Erythroblast (primary cell): ENCODE measurements at regions not wholly inside any gene's neighbourhood (a gene's known extent, or its start where the extent isn't known, plus 50 kb on each side); places are given as distances from the start of the nearest gene placed in this dataset.
"Not testable (repeated sequence)": the region's sequence is repeated elsewhere in the genome, so short reads cannot be mapped to it uniquely, and the experiment has no call there.

Experiments used
- DNase-seq, 2 experiments: peaks; one replicate each; lab custom pipeline; 2025; lab: John Stamatoyannopoulos, UW
- POLR2A ChIP-seq: IDR thresholded peaks from 2 replicates; pipeline ENCODE4 v1.6.1; 2011; ENCODE audit warnings: mild to moderate bottlenecking, low read length

- not testable (repeated sequence) for DNase-seq
These were observed 262.4 kb downstream of the ZNF37A start for GRCh38 chr10:38356527-38356926.

GRCh38 chr10:38362514-38362913 is 268.4 kb downstream of the ZNF37A start:
- not testable (repeated sequence) for DNase-seq

- DNase-seq, result not testable (repeated sequence)
These were observed 269.9 kb downstream of the ZNF37A start for GRCh38 chr10:38364073-38364472.

- peak; percentile 20 to 44 for DNase-seq
These were observed 271.8 kb downstream of the ZNF37A start for GRCh38 chr10:38365917-38366316.

DNA sequence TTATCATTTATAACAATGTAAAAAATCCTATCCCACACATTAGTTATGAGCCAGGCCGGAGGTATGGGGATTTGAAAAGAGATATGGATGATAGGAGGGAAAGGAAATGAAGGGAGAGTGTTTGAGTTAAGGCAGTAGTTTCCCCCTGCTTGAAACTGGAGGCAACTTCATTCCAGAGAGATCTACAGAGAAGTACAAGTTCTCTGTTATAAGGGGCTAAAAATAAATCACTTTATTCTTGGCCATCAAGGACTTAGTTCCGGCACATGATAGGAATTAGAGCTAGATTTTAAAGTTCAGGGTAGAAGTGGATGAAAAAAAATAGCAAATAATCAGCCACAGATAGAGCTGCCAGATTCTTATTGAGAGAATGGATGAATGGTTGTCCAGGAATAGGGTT is 289.7 kb downstream of the ZNF37A start:
- not testable (repeated sequence) for DNase-seq

DNA sequence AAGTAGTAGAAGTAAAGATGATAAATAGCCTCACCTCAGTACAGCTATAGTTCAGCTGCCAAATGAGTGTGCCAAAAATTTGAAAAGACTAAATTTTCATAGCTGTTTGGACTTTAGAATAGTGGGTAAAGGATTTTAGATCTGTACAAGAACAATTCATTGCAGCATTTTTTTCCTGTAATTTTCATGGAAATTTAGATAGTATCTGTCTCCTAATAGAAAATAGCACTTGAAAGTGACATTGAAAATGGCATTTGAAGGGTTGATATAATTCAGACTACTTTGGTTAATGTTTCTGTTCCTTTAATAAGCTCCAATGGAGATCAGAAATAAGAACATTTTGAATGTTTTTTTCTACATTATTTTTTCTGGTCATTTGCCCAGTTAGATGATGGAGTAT is 292.7 kb downstream of the ZNF37A start:
- not testable (repeated sequence) for DNase-seq

GRCh38 chr10:38390725-38391124 is 296.6 kb downstream of the ZNF37A start:
- peak; percentile 21 to 39 for DNase-seq

DNA sequence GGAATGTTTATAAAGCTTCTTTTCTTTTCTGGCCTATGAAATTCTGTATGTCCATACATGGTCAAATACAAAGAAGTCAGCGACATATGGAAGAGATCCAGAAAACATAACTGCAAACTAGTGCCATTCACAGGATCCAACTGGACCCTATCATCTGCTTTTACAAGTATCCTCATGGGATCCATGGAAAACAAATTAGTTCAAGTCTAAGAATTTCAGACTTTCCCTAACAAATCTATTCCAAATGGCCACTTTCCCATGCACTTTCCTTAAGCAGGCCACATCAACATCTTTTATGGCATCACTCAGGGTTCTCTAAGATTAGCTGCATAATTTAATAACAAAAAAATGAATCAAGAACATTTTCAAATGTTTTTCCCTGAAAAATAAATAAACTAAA is 301.3 kb downstream of the ZNF37A start:
- DNase-seq, result not testable (repeated sequence)

GRCh38 chr10:38396178-38396954 is 302.2 kb downstream of the ZNF37A start:
- DNase-seq, result not testable (repeated sequence)

GRCh38 chr10:38401565-38401964 is 307.4 kb downstream of the ZNF37A start:
- not testable (repeated sequence) for DNase-seq

DNA sequence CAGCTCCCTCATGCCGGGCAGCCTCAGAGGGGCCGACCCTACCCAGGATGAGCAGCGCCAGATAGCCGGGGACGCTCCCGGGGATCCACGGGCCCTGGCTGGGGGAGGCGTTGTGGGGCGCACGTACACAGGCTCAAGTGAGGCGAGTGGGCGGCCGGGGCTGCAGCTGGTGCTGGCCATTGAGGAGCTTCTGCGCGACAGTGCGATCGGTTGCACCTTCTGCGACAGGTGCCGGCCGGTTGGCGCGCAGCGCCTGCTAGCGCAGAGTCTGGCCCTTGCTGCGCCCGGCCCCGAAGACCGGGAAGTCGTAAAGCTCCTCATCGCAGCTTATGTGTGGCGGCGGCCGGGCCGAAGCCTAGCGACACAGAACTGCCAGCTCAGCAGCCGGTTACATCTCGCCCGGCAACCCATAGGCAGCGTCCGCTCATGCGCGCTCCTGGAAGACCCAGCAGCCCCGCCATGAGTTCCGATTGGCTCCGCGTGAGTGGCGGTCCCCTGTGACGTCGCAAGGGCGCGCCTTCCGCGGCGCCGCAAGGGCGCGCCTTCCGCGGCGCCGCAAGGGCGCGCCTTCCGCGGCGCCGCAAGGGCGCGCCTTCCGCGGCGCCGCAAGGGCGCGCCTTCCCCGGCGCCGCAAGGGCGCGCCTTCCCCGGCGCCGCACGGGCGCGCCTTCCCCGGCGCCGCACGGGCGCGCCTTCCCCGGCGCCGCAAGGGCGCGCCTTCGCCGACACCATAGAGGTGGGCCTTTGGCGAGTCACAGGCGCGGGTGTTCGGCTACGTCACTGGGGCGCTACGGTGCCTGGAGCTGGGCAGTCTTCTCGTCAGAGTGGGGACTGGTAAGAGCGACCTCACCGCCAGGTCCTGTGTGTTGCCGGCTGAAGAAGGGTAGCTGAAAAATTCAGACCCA is 308.6 kb downstream of the ZNF37A start:
- peak; percentile 94 to 95 for DNase-seq
- peak; percentile 67 for TF ChIP-seq POLR2A

GRCh38 chr10:38403347-38404117 is 309.4 kb downstream of the ZNF37A start:
- DNase-seq, result not testable (repeated sequence)

GRCh38 chr10:38423634-38424033 is 329.5 kb downstream of the ZNF37A start:
- not testable (repeated sequence) for DNase-seq

GRCh38 chr10:38430242-38430641 is 336.1 kb downstream of the ZNF37A start:
- DNase-seq, result not testable (repeated sequence)

DNA sequence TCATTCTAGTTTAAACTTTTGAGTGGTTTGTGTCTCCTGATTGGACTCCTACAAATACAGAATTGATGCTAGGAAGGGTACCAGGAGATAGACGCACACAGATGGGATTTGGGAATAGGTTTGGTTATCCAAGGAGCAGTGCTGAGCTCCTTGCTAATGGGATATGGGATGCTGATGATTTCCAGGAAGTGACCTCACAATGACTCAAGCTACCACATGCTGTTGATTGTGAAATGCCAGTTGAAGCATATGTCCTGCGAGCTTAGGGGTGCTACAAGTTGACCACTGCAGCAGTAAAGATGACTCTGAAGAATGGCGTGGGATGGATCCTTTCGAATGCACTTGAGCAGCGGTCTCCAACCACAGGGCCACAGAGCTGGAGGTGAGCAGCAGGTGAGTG is 343.2 kb downstream of the ZNF37A start:
- not testable (repeated sequence) for DNase-seq

GRCh38 chr10:38448614-38449355 is 354.6 kb downstream of the ZNF37A start:
- DNase-seq, result not testable (repeated sequence)

DNA sequence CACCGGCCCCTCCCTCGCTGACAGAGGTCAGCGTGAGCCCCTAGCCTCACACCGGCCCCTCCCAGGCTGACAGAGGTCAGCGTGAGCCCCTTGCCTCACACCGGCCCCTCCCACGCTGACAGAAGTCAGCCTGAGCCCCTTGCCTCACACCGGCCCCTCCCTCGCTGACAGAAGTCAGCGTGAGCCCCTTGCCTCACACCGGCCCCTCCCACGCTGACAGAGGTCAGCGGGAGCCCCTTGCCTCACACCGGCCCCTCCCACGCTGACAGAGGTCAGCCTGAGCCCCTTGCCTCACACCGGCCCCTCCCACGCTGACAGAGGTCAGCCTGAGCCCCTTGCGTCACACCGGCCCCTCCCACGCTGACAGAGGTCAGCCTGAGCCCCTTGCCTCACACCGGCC is 355.5 kb downstream of the ZNF37A start:
- not testable (repeated sequence) for DNase-seq

DNA sequence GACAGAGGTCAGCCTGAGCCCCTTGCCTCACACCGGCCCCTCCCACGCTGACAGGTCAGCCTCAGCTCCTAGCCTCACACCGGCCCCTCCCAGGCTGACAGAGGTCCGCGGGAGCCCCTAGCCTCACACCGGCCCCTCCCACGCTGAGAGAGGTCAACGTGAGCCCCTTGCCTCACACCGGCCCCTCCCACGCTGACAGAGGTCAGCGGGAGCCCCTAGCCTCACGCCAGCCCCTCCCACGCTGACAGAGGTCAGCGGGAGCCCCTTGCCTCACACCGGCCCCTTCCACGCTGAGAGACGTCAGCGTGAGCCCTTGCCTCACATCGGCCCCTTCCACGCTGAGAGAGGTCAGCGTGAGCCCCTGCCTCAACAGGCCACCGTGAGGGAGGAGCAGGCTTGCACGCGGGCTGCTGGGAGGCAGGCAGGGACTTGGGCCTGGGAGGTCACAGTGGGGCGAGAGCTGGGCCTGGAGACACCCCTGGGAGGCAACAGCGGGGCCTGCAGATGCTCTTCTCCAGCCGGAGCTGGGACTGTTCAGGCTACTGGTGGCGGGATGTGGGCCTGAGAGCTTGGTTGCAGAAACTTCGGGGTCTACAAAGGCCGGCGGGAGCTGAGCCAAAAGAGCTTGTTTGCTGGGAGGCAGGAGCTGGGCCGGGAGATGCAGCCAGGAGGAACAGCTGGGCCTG is 356.4 kb downstream of the ZNF37A start:
- DNase-seq, result not testable (repeated sequence)

DNA sequence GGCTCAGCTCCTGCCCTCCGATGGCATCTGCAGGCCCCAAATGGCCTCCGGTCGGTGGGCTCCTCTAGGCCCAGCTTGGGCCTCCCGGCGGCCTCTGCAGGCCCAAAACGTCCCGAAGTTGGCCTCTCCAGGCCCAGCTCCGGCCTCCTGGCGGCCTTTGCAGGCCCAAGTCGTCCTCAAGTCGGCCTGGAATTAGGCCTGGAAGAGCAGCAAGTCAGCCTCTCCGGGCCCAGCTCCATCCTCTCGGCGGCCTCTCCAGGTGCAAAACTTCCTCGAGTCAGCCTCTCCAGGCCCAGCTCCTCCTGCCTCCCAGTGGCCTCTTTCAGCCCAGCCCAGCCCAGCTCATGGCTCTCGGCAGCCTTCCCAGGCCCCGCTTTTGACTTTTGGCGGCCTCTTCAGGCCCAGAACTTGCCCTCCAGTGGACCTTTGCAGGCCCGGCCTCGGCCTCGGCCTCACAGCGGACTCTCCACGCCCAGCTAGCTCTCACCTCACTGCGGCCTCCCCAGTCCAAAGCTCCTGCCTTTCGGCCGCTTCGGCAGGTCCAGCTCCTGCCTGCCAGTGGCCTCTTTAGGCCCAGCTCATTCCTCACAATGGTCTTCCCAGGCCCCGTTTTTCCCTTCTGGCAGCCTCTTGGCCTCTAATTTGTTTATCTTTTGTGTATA is 357.3 kb downstream of the ZNF37A start:
- not testable (repeated sequence) for DNase-seq
